ENCODE measurements at regions not wholly inside any gene's neighbourhood (a gene's known extent, or its start where the extent isn't known, plus 50 kb on each side); places are given as distances from the start of the nearest gene placed in this dataset.

DNA sequence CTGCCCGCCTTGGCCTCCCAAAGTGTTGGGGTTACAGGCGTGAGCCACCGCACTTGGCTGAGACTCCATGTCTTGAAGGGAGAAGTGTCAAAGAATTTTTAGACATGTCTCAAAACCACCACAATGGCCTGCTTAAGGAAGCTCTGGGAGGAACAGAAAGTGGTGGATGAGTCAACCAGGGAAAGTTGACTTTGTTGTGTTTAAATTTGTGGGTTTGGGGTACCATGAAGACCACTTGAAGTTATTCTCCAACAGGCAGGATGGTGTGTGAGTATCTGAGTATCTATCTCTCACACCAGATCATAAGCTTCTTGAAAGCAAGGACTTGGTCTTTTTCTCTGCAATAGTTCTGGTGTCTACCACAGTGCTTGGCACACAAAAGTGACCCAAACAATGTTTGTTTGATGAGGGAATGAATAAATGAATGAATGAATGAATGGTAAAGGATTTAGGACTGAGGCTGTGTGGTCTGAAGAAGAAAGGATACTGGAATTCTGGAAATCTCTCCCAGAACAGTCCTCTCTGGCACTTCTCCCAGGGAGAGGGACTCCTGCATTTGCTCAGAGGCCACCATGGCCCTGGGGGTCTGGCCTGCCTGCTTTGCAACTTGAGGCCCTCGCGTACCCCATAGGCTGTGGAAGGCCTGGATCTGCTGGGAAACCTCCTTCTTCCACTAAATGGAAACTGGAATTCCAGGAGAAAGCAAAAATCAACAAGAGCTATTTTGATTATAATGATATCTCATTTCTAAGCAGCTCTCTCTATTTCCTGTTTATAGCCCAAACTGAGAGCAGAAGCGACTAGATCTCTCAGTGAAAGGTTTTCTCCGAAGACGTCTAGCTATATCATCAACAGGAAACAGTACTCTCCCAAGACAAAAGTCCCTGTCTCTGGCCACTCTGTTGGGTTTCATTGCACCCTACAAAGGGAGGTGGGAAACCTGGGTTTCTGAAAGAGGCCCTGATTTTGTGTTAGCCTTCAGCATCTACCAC, 187.9 kb downstream of the PALM2AKAP2 start:
- peak in 1 of 5 donors; percentile 48 for DNase-seq
- H3K4me1 ChIP-seq (ENCODE audit: control insufficient read depth in 2 of 3, insufficient read depth in 2 of 3, low read depth in 1 of 3, low read length in 3 of 3): peaks cover 7 to 19% (median 14%) of the 10 kb centered on the region in 3 donors
- H3K9ac ChIP-seq (ENCODE audit: low read length in 3 of 3): peak overlapping the region in 1 of 3 donors; percentile 32
- intact Hi-C loops (cut with DNase I): no loop called here
- no peak overlapping the region for H3K4me3 ChIP-seq (ENCODE audit: low read length in 3 of 3)
- no peaks in the 10 kb centered on the region for H3K27me3 ChIP-seq (ENCODE audit: control insufficient read depth, insufficient read depth, low read length)
- FAIRE-seq: no peak
- TF ChIP-seq, protein P1, sequence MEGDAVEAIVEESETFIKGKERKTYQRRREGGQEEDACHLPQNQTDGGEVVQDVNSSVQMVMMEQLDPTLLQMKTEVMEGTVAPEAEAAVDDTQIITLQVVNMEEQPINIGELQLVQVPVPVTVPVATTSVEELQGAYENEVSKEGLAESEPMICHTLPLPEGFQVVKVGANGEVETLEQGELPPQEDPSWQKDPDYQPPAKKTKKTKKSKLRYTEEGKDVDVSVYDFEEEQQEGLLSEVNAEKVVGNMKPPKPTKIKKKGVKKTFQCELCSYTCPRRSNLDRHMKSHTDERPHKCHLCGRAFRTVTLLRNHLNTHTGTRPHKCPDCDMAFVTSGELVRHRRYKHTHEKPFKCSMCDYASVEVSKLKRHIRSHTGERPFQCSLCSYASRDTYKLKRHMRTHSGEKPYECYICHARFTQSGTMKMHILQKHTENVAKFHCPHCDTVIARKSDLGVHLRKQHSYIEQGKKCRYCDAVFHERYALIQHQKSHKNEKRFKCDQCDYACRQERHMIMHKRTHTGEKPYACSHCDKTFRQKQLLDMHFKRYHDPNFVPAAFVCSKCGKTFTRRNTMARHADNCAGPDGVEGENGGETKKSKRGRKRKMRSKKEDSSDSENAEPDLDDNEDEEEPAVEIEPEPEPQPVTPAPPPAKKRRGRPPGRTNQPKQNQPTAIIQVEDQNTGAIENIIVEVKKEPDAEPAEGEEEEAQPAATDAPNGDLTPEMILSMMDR (IDR thresholded peaks at IDR 0.05; ENCODE audit: borderline replicate concordance, extremely low read depth, insufficient read depth): no peak
- no peaks in the 10 kb centered on the region for H3K36me3 ChIP-seq (ENCODE audit: control insufficient read depth in 2 of 3, insufficient read depth in 3 of 3, low read length in 3 of 3)
- H3K9me3 ChIP-seq (ENCODE audit: control insufficient read depth in 2 of 3, insufficient read depth in 1 of 3, low read length in 3 of 3): no peaks in the 10 kb centered on the region
- H3K27ac ChIP-seq (ENCODE audit: low read depth in 2 of 2, low read length in 2 of 2): peak overlapping the region; percentile 75 to 86

DNA sequence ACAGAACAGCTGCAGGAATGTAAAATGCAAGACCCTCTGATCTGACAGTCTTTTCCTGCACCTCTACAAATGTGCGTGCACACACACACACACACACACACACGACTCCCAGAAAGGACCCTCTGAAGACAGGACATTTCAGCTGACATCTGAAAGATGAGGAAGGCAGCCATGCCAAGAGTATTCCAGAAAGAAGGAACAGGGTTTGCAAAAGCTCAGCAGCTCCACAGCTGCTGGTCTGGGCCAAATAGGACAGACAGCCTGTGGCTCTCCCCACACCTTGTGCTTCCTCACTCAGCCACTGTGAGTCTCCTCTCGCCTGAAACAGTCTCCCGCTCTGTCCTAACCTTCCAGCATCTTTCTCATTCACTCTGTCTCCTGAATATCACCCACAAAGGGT, 189.0 kb downstream of the PALM2AKAP2 start:
- intact Hi-C loops (cut with DNase I): no loop called here
- H3K9ac ChIP-seq (ENCODE audit: low read length in 3 of 3): no peak overlapping the region
- no peaks in the 10 kb centered on the region for H3K36me3 ChIP-seq (ENCODE audit: control insufficient read depth in 2 of 3, insufficient read depth in 3 of 3, low read length in 3 of 3)
- FAIRE-seq: no peak
- H3K27me3 ChIP-seq (ENCODE audit: control insufficient read depth, insufficient read depth, low read length): no peaks in the 10 kb centered on the region
- H3K4me3 ChIP-seq (ENCODE audit: low read length in 3 of 3): no peak overlapping the region
- peak overlapping the region; percentile 32 to 86 for H3K27ac ChIP-seq (ENCODE audit: low read depth in 2 of 2, low read length in 2 of 2)
- H3K9me3 ChIP-seq (ENCODE audit: control insufficient read depth in 2 of 3, insufficient read depth in 1 of 3, low read length in 3 of 3): no peaks in the 10 kb centered on the region
- TF ChIP-seq, protein P1 (IDR thresholded peaks at IDR 0.05; ENCODE audit: borderline replicate concordance, extremely low read depth, insufficient read depth): peak; percentile 23
- DNase-seq: peak in 3 of 5 donors; percentile 32 to 56 (median 36)
- H3K4me1 ChIP-seq (ENCODE audit: control insufficient read depth in 2 of 3, insufficient read depth in 2 of 3, low read depth in 1 of 3, low read length in 3 of 3): peaks cover 7 to 23% (median 14%) of the 10 kb centered on the region in 3 donors

DNA sequence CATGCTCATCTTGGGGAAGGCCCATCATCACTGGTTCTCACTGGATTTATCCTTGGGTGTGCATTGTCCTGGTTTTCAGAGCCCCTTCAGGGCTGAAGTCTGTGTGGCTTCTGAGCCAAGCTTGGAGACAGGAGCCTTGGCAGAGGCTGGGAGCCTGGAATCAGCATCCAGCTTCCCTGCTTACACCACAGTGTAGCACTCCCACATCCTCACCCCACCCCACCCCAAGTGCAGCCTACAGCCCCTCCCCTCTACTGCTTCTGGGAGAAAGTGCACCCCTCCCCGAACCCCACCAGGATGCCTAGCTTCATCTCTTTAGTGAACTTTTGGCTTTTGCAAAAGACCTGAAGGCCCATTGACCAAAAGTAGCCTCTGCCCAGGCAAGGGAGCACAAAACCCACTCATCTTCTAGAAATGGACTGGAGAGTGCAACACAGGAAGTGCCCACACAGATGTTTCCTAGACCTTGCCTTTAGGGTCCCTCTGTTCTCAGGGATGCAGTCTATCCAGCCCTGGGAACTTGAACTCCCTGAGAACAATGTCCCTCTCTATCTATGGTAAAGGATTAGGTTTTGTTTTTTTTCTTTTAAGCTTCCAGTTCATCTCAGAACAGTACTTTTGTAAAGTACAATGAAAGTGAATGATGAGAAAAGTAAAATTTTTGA, 189.7 kb downstream of the PALM2AKAP2 start:
- Histone ChIP-seq H3K9ac (ENCODE audit: low read length in 3 of 3) (no peak overlapping the region), H3K36me3 (ENCODE audit: control insufficient read depth in 2 of 3, insufficient read depth in 3 of 3, low read length in 3 of 3) (no peaks in the 10 kb centered on the region), H3K4me3 (ENCODE audit: low read length in 3 of 3) (no peak overlapping the region), H3K4me1 (ENCODE audit: control insufficient read depth in 2 of 3, insufficient read depth in 2 of 3, low read depth in 1 of 3, low read length in 3 of 3) (peaks cover 7 to 24% (median 14%) of the 10 kb centered on the region in 3 donors), H3K27me3 (ENCODE audit: control insufficient read depth, insufficient read depth, low read length) (no peaks in the 10 kb centered on the region), H3K9me3 (ENCODE audit: control insufficient read depth in 2 of 3, insufficient read depth in 1 of 3, low read length in 3 of 3) (no peaks in the 10 kb centered on the region), H3K27ac (ENCODE audit: low read depth in 2 of 2, low read length in 2 of 2) (peak overlapping the region in 1 of 2 donors; percentile 86)
- DNase-seq (peak in 1 of 5 donors; percentile 67), FAIRE-seq (no peak)
- TF ChIP-seq, protein P1 (IDR thresholded peaks at IDR 0.05; ENCODE audit: borderline replicate concordance, extremely low read depth, insufficient read depth): no peak
- intact Hi-C loops (cut with DNase I): no loop called here

All from kidney (tissue), 13 donors.